Inflammatory macrophage treated with lipopolysaccharide for 1 hour (primary cell): ENCODE measurements at regions not wholly inside any gene's neighbourhood (a gene's known extent, or its start where the extent isn't known, plus 50 kb on each side); places are given as distances from the start of the nearest gene placed in this dataset.
"Not testable (repeated sequence)": the region's sequence is repeated elsewhere in the genome, so short reads cannot be mapped to it uniquely, and the experiment has no call there.

Experiments
- DNase-seq, 2 donors: peaks; one replicate each; pipeline ENCODE4 v3.0.0-alpha.2; 2020 to 2022

DNA sequence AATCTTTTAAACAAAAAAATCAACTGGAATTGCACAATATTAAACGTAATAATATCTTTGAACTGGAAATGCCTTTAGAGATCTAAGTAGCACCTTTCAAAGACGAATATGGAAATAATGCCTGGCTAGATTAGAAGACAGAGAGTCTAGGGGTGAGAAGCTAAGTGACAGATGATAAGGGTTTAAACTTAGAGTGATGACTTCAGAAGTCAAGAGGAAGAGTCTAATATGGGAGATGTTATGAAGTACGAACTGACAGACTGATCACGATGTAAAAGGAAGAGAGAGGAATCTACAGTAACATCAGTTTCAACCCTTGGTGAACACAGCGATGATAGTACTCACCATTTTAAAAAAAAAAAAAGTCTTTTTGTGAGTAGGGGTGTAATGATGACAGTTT lies 57.9 kb downstream of the HINT1 start:
- no peak for DNase-seq

DNA sequence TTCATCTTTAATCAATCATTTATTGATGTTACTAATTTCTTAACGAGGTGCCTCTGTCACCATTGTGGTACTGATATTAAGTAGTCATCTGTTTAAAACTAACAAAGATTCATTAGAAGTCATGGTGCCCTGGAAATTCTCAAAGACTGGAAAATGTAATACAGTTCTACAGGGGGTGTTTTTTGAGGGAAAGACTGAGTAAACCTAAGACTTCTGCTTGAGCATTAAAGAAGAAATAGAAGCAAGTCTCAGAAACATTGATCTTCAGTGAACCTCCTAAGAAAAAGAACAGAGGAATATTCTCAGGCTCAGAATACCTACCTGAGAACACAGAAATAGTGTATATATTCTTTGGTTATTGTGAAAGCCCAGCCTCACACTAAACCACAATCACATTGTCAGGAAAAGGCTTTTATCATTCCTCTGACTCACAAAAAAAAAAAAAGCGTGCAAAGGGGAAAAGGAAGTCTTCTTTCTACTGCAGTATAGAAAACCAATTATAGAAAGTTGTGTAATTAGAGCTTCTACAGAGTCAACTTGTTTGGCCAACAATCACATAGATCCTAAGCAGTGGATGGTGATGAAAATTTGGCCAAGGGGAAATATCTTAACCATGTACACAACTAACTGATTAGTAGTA lies 60.8 kb downstream of the HINT1 start:
- DNase-seq: peak; percentile 48 to 69

DNA sequence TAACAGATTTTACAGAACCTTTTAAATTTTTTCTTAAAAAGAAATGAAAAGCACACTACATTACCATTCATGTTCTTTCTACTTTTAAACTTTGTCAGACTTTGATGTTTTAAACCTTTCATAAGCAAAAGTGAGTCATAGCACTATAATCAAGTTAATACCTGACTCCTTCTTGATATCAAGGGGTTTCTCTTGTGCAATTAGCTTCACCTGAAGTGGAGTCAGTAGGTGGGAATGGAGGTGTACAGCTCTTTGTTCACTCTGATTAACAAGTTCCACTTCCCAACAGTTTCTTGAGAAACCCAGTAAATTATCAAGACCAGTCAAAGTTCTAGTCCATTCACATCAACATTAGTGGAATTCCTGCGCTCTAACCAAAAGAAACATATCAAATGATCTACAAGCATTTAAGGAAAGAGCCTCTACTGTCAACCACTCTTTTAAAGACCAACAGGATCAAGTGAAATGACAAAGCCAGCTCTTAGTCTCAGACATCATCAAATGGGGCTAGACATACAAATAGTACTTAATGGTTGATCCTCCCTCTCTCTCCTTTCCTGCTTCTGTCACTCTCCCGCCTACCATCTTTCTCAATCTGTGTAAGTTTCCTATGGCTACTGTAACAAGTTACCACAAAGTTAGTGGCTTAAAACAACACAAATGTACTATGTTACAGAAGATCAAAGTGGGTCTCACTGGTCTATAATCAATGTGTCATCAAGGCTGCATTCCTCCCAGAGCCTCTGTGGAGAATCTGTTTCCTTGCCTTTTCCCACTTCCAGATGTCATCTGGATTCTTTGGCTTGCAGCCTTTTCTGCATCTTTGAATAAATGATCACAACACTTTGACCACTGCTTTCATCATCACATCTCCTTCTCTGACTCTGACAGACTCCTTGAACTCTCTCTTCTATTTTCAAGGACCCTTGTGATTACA lies 68.0 kb downstream of the HINT1 start:
- no peak for DNase-seq

DNA sequence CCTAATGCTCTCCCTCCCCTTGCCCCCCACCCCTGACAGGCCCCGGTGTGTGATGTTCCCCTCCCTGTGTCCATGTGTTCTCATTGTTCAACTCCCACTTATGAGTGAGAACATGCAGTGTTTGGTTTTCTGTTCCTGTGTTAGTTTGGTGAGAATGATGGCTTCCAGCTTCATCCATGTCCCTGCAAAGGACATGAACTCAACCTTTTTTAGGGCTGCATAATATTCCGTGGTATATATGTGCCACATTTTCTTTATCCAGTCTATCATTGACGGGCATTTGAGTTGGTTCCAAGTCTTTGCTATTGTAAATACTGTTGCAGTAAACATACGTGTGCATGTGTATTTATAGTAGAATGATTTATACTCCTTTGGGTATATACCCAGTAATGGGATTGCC lies 69.5 kb downstream of the HINT1 start:
- not testable (repeated sequence) for DNase-seq

DNA sequence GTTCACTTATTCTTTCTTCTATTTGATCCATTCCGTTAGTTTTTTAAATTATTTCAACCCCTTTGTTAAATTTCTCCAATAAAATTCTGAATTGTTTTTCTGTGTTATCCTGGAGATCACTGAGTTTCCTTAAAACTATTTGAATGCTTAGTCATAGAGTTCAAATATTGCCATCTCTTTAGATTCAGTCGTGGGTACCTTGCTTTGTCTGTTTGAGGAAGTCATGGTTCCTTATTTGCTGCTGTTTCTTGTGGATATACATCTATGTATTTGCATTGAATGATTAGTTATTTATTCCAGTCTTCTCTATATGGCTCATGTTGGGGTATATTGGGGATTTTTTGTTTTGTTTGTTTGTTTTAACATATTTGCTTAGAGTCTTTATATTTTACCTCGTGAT lies 80.6 kb downstream of the HINT1 start:
- peak; percentile 22 to 40 for DNase-seq

DNA sequence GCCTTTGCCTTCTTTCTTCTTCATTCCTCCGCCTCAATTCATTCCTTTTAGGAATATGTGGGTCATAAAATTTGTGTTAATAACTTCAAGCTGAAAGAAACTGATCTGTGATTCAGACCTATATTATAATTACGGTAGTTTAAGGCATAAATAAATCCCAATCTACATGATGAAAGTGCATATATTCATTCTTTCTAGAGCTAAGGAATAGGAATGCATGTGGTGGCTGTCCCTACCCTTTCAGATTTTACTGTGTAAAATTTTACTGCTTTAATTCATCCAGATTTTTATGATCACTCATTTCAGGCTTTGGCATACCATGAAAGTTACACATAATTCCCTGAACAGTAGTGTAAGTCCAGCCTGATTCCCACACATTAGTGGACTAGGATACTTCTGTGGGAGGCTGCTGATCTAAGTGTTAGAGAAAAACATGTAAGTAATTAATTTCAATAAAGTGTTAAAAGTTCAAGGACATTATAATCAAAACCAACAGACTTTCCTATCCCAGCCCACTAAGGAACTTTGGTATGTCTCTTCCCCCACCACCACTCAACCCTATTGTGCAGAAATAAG lies 83.1 kb downstream of the HINT1 start:
- DNase-seq: no peak

DNA sequence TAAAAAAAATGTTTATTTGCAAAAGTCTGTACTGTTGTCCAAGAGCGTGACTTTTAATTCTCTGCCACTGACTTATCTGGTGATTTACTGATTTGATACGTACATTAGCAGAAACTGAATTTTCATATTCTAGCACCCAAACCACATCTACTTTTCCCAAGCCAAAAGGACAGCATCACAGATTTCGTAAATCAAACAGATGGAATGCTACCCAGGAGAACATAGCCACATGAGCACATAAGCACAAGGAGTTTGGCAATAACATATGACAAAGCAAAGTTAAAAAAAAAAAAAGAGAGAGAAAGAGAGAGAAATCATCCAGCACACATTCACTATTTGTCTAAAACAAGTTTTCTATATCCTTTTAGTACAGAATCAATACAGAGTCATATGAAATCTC lies 83.7 kb downstream of the HINT1 start:
- DNase-seq: no peak

DNA sequence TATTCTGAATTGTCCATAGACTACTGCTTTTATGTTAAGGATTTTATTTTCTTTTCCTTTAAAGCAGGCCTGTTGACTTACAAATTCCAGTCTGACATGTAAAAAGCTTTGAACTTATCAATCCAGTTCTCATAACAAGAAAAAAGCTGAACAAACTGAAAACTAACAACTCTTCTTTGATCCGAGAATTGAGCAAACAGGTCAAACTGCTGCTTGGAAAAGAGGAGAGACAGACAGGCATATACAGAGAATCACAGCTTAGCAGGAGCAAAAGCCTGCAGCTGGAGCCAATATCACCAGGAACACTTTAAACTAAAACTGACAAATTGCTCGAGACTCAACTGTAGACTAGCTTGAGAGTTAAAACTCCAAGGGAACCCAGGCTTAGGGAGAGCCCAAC lies 85.8 kb downstream of the HINT1 start:
- DNase-seq: no peak

DNA sequence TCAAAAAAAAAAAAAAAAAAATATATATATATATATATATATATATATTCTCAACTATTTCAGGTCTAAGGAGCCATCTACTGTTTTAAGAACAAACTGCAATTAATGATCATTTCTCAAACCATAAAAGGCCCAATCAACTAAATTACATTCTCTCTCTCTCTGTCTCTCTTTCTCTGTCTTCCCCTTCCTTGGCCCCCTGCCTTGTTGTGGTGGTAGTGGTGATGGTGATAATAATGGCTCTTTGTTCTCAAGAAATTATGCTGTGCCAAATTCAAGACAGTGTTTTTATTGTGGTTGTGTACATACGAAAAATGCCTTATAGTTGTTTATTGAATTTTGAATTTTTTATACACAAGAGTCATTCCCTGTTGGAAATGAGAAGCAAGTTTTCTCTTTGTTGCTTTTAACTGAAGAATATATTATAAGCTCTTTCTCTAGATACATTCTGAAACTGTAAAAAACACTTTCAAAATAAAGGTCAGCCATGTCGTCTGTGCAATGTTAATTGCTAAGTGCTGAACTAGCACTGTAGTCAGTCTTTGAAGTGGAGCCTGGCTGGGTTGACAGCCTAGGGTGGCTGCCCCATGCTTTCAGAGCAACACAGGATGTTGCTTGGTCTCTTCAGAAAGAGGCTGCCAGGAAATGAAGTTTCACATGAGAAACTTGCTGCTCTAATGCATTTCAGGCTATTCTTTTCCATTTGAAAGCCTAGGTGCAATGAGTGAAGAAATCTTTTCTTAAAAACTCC lies 96.0 kb downstream of the HINT1 start:
- no peak for DNase-seq

DNA sequence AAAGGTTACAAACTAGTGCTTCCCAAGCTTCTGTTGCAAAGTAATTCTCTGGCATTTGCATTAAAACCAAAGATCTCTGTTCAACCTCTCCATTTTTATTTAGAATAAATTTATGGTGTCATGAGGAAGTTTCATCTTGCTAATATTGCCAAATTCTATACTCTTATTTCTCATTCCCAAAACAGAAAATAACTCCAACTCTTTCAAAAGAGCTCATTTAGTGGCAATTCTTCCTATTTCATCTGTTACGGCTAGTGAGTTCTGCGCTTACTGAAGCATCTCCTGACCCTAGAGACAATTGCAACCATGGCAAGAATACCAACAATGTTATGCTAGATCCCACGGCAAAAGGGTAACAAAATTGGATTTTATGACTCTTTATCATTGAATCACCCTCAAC lies 97.0 kb downstream of the HINT1 start:
- peak; percentile 63 to 76 for DNase-seq

DNA sequence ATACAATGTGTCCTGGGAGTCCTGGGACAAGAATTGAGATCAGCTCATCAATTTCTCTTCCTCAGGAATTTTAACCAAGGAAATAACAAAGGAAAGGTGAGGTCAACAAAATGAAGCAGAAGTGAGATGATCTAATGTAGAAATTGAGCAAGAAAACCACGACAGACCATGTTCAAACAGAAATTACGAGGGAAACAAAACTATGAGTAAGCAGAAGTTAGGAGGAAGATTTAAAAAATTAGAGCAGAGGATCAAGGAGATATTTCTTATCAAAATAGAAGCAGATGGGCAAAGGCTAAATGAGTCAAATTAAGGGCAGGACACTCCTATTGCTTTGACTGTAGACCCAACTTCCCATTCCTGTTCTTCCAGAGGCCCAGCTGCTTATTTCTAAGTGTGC lies 97.4 kb downstream of the HINT1 start:
- DNase-seq: peak; percentile 70 to 77

DNA sequence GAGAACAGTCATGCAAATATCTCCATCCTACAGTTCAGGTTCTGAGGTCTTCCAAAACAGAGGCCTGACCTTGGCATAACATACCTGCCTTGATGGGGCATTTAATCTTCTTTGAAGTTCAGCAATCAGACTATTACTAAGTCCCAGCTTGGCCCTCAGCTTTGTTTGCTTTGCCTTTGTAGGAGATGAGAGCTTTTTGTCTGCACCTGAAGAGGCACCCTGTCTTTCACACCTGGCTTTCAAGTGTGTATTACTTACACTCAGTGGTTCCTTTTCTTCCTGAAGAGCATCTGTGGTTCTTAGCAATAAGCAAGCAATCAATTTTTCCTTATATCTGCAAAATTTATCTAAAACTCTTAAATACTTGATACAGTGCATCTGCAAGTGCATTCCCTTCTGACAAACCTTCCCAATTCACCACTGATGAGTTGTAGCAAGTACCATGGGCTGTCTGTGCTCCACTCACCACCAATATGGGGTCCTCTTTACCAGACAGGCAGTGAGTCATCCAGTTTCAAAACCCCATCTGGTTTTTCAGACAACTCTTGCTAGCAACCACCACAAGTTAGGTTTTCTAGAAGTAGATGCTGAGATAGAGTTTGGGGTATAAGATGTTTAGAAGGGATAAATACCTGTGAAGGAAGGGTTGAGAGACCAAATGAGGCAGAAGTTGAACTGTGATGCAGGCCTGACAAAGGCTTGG lies 100.2 kb downstream of the HINT1 start:
- no peak for DNase-seq

DNA sequence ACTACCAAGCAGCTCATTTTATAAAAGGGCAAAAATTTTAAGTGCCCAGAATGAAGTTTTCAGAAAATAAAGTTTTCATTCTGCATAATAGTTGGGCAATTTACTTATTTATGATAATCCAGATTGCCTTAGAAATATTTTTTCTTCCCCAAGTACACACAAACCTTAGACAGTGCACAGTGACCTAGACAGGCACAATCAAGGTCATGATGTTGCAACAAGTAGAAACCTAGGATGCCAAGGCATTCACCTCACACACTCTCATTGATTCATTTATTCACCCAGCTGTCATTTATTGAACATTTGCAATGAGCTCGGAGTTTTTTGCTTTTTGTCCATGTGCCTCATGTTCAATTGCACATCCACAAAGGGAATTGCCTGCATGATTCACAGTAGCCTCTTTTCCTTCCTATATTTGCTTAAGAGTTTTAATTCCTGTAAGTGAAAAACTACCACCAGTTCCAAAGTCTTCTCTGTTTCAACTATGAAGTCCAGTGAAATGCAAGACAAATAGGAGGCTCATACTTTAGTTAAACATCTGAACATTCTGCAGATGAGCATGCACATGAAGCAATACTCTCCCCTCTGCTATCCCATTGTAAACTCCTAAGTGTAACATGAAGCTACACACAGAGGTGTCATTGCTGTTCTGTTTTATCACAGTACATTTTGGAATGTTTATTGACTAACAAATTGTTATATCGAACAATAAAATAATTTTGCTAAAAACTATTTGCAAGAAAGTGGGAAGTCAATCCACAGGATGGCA lies 122.9 kb downstream of the HINT1 start:
- no peak for DNase-seq

DNA sequence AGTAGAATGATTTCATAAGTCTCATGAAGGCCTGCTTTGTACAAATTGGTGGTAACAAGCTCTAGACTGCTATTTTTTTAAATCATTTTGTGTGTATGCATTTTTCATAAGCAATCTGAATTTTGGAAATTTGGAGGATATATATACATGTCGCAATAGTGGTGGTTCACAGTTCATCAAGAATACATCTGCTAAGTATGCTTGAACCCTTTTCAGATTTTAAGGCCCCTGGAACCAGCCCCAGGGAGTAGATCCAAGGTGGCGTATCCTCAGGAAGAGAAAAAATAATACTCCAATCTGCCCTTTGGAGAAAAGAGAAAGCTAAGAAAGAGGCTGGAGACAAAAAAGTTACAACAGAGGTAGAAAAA lies 141.6 kb downstream of the HINT1 start:
- no peak for DNase-seq

DNA sequence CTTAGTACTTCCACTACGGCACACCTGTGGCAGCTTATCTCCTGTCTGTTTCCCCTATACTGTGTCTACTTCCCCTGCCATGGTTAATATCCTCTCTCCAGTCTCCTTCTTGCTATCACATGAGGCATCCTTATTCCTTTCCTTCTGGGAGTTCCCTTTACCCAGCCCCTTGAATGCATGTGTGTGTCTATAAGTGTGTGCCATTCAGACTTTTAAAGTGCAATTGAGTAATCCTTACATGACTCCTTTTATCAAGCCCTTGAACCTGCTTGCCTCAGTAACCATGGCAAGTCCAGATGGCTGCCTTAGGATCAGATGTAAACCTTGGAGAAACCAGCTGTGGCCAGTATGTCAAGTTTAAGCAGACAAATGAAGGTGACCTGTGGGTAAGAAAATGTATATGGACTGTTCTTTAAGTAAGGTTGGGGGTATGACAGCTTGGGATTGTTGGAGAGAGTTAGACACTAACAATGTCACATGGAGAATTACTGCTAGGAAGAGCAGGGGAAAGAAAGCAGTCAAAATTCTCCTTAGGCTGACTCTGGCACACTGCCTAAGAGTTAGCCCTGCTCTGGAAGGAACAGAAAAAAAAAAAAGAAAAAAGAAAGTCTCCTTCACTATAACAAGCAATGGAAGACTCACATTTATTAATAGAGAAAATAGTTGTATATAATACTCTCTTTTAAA lies 142.1 kb downstream of the HINT1 start:
- DNase-seq: no peak

DNA sequence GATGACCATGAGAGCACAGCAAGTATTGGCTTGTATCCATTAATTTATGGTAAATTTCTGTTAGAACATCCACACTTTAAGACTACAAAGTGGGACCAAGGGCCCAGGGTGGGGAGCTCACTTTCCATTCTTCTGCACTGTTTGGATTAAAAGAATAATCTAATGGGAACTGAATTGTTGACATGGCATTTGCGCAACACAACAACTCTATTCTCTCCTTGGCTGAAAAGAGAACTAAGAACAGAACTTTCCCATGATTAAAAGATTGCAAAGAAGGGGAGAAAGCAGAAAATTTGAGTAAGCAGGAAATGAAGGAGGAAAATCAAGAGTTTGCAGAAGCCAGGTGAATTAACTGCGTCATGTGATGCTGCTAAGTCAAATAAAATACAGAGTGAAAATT lies 143.4 kb downstream of the HINT1 start:
- DNase-seq: peak in 1 of 2 donors; percentile 10

DNA sequence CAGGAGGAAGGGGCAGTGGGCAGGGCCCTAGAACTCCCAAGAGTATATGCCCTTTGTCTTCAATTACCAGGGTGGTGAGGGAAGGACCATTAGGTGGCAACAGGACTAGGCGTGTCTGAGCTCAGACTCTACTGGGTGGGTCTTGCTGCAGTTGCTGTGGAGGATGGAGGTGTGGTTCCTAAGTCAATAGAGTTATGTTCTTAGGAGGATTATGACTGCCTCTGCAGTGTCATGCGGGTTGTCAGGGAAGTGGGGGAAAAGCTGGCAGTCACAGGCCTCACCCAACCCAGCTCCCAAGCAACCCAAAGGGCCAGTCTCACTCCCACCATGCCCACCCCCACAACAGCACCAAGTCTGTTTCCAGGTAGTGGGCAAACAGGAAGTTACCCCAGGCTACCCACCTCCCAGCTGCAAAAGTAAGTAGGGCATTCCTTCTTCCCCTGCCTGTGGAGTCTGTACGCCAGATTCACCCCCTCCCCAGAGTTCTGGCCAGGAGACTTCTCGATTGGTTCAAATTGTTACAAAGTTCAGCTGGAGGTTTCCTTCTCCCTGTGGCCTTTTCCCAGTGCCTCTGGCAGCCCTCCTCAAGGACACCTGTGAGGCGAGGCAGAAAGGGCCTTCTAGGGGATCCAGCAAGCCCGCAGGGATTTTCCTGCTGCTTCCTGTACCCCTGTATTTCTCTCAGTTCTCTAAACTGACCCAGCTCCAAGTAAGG lies 145.3 kb downstream of the HINT1 start:
- no peak for DNase-seq

DNA sequence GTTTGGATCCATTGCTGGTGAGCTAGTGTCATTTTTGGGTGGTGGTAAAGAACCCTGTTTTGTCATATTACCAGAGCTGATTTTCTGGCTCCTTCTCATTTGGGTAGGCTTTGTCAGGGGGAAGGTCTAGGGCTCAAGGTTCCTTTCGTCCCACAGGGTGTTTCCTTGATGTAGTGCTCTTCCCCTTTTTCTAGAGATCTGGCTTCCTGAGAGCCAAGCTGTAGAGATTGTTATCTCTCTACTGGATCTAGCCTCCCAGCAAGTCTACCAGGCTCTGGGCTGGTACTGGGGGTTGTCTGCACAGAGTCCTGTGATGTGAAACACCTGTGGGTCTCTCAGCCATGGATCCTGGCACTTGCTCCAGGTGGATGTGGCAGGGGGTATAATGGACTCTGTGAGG lies 145.9 kb downstream of the HINT1 start:
- DNase-seq: no peak

DNA sequence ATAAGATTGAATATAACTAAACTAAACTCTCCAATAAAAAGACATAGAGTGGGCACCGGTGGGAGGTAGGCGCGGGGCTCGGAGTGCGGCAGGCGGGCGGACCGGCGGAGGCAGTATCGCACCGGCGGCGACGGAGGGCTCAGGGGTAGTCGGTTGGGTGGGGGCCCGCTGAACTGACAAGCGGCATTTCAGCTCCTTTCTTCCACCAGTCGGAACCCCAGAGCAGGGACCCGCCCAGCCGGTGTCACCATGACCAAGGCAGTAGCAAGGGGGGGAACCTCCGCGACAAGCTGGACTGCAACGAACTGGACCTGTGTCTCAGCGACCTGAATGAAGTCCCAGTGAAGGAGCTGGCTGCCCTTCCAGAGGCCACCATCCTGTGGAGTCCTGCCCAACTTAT lies 156.7 kb downstream of the HINT1 start:
- no peak for DNase-seq

DNA sequence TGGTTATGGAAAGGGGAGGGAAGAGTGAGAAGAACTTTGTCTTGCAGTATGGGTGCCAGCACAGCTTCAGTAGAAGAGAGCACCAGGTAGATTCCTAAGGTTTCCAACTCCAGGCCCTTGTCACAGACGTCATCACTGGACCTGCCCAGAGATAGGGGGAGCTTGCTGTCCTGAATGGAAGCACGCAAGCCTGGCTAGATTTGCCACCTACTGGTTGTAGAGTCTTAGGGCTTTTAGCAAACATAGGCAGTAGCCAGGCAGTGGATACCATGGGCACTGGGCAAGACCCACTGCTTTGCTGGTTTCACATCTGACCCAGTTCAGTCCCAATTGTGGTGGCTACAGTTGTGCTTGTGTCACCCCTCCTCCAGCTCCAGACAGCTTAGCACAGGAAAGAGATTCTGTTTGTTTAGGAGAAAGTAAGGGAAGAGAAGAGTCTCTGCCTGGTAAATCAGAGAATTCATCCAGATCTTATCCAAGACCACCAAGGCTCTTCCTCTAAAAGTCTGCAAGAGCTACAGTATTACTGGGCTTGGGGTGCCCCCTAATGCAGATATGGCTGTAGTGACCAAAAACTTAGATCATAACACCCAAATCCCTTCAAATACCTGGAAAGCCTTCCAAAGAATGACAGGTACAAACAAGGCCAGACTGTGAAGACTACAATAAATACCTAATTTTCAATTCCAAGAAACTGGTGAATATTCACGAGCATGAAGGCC lies 158.9 kb downstream of the HINT1 start:
- no peak for DNase-seq
